ENCODE measurements at regions not wholly inside any gene's neighbourhood (a gene's known extent, or its start where the extent isn't known, plus 50 kb on each side); places are given as distances from the start of the nearest gene placed in this dataset.

DNA sequence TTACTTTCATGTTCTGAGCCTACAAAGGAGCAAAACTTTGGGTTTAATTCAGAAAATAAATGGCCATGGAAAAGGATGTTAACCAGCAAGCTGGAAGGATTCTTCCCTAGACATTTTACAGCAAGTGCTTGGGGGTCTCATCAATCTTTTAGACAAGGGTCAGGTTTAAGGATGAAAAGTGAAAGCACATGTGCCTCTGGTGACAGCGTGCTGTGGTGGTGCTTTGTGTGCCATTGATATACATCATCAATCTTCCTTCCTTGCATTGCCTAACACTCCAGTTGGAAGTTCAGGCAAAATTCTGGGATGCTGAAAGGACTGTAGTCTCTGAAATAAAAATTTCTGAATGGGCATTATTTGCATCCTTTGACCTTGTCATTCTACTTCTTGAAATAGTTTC lies 171.2 kb downstream of the KCNE4 start:
- Histone ChIP-seq H3T11ph (ENCODE audit: low read length) (no peak overlapping the region), H2BK5ac (ENCODE audit: insufficient read length, low read length) (no peak overlapping the region), H3K4me1 (ENCODE audit: insufficient read depth, low read length) (peaks cover 7% of the 10 kb centered on the region; the same call in 1 of the 2 replicates), H2AFZ (ENCODE audit: low read length) (no peak overlapping the region), H3K27me3 (ENCODE audit: insufficient read depth, low read length) (no peaks in the 10 kb centered on the region), H3K14ac (ENCODE audit: insufficient read depth, low read length) (no peak overlapping the region), H3K9ac (ENCODE audit: extremely low read depth, insufficient read length, low read length) (no peak overlapping the region), H2BK20ac (ENCODE audit: low read depth, low read length, poor library complexity, severe bottlenecking) (no peak overlapping the region), H2BK15ac (ENCODE audit: low read depth, low read length) (no peak overlapping the region), H4K91ac (ENCODE audit: insufficient read length, low read depth, low read length) (no peak overlapping the region), H2AK5ac (ENCODE audit: insufficient read length, low read length) (no peak overlapping the region), H3K79me1 (ENCODE audit: insufficient read depth, low read depth, low read length, poor library complexity, severe bottlenecking) (no peaks in the 10 kb centered on the region), H4K20me1 (ENCODE audit: control insufficient read depth, insufficient read depth, insufficient read length) (no peaks in the 10 kb centered on the region), H4K8ac (replicated peaks; ENCODE audit: insufficient read length, low read depth, low read length) (no peak overlapping the region), H3K79me2 (ENCODE audit: insufficient read depth, low read length) (no peaks in the 10 kb centered on the region), H3K27ac (ENCODE audit: insufficient read length, low read depth, low read length) (no peak overlapping the region), H3K23me2 (ENCODE audit: insufficient read length, low read depth, low read length, poor library complexity, severe bottlenecking) (no peaks in the 10 kb centered on the region), H3K18ac (ENCODE audit: insufficient read length, low read depth, low read length) (no peak overlapping the region), H3K23ac (ENCODE audit: insufficient read length, low read depth, low read length) (no peak overlapping the region), H3K4ac (ENCODE audit: low read depth, low read length) (no peak overlapping the region), H3K4me2 (ENCODE audit: insufficient read depth, insufficient read length, low read length) (no peak overlapping the region), H4K5ac (ENCODE audit: insufficient read length, low read depth, low read length) (no peak overlapping the region), H2BK12ac (ENCODE audit: insufficient read length, low read depth, low read length) (no peak overlapping the region), H2BK120ac (ENCODE audit: low read depth, low read length, poor library complexity, severe bottlenecking) (no peak overlapping the region), H3K56ac (ENCODE audit: insufficient read length, low read depth, low read length) (no peak overlapping the region), H3K9me3 (ENCODE audit: control insufficient read depth, low read depth, low read length) (no peaks in the 10 kb centered on the region)
- H3K4me3 Mint-ChIP-seq: no peak overlapping the region
- H3K27ac Mint-ChIP-seq: no peak overlapping the region
- H3K36me3 Mint-ChIP-seq (ENCODE audit: insufficient read depth in 1 of 3, low read depth in 3 of 3): no peaks in the 10 kb centered on the region
- H3K9me3 Mint-ChIP-seq: no peaks in the 10 kb centered on the region
- no peak for DNase-seq
- WGBS (ENCODE audit: extremely low coverage, insufficient read length, low lambda C conversion rate): no CpG with 5 or more reads among the region's 1 CpG
- TF ChIP-seq, protein P1, sequence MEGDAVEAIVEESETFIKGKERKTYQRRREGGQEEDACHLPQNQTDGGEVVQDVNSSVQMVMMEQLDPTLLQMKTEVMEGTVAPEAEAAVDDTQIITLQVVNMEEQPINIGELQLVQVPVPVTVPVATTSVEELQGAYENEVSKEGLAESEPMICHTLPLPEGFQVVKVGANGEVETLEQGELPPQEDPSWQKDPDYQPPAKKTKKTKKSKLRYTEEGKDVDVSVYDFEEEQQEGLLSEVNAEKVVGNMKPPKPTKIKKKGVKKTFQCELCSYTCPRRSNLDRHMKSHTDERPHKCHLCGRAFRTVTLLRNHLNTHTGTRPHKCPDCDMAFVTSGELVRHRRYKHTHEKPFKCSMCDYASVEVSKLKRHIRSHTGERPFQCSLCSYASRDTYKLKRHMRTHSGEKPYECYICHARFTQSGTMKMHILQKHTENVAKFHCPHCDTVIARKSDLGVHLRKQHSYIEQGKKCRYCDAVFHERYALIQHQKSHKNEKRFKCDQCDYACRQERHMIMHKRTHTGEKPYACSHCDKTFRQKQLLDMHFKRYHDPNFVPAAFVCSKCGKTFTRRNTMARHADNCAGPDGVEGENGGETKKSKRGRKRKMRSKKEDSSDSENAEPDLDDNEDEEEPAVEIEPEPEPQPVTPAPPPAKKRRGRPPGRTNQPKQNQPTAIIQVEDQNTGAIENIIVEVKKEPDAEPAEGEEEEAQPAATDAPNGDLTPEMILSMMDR (conservative IDR thresholded peaks at IDR 0.05): no peak
- no peaks in the 10 kb centered on the region for H3K27me3 Mint-ChIP-seq (ENCODE audit: low read depth)
- H3K4me1 Mint-ChIP-seq: peaks cover 9 to 22% of the 10 kb centered on the region in 2 experiments

All from H9 (cell line).